Activated naive CD8-positive, alpha-beta T cell treated with anti-CD3 and anti-CD28 coated beads, Interleukin-2, amount 50 U/mL, for 16 hours (primary cell): ENCODE measurements at regions not wholly inside any gene's neighbourhood (a gene's known extent, or its start where the extent isn't known, plus 50 kb on each side); places are given as distances from the start of the nearest gene placed in this dataset.

Experiments
- DNase-seq: peaks from one replicate; pipeline ENCODE4 v3.0.0-alpha.2; 2020; ENCODE audit warnings: low read depth, low spot score

DNA sequence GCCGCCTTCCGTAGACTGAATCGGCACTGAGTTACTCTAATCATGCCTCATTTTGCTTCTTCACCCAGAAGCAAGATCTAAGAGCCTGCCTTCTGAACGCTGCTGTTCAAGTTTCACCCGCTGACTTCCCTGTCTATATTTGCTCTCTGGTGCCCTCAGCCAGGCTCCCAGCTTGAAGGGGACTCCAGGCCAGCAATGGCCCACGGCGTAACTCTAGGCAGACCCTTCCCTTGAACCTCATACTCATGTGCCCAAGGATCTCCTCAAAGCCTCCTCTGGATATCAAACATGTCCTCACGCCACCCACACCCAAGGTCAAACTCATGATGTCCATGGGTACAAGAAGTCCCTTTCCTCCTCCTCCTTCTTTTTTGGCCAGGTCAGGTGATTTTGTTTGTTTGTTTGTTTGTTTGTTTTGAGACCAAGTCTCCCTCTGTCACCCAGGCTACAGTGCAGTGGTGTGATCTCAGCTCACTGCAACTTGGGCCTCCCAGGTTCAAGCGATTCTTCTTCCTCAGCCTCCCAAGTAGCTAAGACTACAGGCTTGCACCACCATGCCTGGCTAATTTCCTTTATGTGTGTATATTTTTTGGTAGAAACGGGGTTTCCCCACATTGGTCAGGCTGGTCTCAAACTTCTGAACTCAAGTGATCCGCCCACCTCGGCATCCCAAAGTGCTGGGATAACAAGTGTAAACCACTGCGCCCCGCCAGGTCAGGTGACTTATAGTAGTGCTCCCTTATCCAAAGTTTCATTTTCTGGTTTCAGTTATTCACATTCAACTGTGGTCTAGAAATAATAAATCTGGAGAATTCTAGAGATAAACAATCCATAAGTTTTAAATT is 239.0 kb downstream of the SYK start:
- no peak for DNase-seq

DNA sequence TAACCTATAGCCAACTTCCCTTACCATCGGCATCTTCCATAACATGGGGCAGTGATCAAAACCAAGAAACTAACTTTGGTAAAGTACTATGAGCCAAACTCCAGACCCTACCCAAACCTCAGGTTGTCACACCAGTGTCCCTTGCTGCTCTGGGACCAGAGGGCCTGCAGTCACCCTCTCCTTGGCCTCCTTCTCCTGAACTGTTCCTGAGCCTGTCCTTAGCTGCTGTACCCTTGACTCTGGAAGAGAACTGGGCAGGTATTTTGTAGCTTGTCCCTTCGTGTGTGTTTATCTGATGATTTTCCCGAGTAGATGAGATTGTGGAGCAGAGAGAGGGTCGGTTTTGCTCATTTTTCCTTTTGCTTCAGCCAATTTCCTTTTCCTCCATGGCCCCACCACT is 240.4 kb downstream of the SYK start:
- DNase-seq: no peak

DNA sequence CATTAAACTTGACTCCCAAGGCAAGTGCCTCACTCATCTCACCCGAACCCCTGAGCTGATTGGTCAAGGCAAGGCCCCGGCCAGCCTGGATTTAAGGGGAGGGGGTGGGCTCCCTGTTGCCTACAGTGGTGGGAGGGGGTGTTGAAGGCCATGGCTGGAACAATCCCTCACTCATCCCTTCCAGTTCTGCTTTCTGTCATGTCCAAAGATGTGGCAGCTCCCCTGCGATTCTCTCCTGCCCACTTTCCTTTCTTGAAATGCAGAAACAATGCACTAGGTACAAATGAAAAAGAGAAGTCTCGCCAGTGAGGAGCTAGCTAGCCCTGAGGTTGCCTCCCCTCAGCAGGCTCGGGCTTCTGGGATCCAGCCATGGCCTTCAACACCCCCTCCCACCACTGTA is 240.9 kb downstream of the SYK start:
- no peak for DNase-seq

DNA sequence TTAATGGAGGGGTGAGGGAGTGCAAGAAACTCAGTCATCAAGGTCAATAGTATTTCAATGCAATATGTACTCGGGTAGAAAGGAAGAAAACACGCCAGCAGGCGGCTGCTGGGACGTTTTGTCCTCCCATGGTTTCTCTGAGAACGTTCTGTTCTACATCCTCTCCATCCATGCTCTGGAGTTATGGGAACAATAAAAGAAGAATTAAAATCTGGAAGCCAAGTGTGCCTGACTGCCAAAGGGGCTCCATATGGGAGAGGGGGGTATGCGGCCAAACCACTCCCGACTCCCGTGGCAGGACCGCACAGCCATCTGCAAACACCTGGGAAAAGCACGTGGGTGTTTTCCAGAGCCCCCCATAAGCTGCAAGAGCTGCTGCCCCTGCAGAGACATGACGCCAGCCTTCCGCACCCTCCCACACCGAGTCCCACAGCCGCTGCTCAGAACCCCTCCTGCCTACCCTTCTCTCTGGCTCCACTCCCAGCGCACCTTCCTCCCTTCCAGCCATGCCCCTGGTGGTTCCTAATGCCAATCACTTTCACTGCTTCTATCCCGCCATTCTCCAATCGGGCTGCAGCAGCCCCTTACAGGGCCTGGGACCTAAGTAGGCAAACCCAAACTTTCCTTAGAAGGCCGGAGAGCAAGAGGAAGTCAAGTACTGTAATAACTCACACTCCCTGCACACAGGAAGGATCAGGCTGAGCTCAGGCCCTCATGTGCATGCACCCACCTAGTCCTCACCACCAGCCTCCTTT is 241.6 kb downstream of the SYK start:
- DNase-seq: no peak

DNA sequence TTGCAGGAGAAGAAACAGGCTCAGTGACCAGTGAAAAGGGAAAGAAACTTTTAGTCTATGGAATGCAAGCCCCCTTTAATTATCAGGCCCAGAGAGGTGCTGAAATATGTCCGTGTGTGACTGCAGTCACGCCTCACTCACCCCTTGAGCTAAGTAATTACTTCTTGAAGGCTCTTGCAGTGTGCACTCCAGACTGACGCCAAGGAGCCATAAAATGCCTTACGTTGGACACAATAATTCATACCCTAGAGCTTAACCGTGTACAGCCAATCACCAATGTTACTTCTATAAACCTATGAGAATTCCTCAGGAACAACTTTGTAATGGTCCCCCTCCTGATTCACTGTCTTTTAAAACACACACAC is 242.2 kb downstream of the SYK start:
- no peak for DNase-seq

DNA sequence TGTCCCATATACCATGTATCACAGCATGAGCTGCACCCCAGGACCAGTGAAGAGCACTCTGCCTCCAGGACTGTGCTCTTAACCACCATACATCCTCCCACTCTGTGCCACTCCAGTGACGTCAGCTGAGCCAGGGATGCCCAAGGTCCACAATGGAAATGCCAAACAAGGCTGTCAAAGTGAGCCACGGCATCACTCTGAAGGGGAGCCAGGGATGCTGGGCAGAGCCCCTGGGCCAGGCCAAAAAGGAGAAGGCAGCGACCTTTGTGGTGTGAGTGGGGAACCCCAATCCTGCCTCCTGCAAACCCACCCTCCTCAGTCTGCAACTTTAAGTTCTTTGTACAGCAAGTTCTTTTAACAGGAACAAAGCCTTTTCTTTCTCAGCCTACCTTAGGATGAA is 242.7 kb downstream of the SYK start:
- DNase-seq: no peak

DNA sequence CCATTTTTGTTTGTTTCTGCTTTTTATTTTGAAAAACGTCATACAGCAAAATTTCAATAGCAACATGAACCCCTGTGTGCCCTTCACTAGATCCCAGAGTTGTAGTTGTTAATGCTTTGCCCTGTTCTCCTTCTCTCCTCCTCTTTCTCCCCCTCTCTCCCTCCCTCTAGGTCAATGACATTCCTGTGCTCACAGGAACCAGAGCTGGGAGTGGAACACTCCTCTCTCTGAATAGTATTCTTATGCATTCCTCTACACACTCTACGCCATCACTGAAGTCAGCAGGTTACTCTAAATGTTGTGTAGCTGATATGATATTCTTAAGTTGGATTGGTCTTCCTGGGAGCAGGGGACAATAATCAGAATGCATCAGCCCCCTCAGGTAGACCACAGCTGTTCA is 243.4 kb downstream of the SYK start:
- DNase-seq: no peak

DNA sequence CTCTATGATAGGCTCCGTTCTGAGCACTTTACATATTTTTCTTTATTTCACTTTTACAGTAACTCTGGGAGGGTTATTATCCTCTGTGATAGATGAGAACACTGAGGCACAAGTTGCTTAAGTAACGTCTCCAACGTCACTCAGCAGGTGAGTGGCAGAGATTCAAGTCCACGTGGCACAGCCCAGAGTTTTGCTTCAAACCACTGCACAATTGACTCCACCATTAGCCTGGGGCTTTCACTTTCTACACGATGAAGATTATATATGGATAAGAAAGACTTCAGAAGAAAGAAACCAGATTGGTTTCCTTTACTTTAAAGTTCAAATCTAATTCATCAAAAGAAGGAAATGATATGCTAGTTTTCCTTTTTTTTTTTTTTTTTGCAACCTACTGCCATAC is 245.9 kb downstream of the SYK start:
- DNase-seq: no peak

DNA sequence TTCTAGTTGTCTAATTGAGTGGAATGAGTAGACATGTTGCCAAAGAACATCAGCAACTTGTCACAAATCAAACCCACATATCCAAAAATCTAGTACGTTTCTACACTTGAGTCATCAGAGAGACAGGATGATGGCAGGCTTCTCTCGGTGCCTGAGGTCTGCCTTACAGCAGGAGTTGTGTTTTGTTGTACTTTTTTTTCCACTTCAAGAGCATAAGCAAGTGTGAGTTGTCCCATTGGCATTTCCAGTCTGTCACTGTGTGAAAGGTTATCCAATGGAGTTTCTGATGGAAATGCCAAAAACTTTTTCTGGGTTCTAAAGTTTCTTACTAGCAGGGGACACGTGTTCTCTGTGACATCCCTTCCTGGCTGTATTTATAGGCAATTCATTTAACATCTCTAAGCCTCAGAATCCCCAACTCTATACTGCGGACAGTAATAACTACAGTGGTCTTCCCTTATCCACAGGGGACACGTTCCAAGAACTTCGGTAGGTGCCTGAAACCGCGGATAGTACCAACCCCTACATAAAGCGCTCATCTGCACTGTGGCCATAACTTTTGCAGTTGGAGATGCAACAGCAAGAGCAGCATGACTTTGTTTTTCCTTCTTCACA is 246.5 kb downstream of the SYK start:
- no peak for DNase-seq

DNA sequence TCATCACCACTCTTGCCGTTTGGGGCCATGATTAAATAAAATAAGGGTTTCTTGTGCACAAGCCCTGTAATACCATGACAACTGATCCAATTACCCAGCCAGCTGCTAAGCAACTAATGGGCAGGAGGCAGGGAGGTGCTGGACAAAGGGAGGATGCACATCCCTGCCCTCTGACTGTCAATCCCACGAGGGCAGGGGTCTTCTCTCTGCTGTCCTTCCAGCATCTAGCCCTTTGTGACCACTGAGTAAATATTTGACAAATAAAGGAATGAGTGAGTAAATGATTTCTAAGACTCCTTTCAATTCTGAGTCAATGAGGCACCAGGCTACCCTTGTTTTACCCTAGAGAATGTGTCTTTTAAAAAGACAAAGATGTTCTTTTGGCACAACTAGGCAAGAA is 247.1 kb downstream of the SYK start:
- no peak for DNase-seq

DNA sequence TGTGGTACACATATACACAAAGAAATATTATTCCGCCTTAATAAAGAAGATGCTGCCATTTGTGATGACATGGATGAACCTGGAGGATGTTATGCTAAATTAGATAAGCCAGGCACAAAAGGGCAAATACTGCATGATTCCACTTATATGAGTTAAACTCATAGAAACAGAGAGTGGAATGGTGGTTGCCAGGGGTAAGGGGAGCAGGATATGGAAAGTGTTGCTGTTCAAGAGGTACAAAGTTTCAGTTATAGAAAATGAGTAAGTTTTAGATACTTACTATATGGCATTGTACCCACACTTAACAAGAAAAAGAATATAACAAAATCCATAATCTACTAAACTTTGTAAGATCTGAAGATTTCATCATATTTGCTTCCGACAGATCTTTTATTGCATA is 252.2 kb downstream of the SYK start:
- no peak for DNase-seq

DNA sequence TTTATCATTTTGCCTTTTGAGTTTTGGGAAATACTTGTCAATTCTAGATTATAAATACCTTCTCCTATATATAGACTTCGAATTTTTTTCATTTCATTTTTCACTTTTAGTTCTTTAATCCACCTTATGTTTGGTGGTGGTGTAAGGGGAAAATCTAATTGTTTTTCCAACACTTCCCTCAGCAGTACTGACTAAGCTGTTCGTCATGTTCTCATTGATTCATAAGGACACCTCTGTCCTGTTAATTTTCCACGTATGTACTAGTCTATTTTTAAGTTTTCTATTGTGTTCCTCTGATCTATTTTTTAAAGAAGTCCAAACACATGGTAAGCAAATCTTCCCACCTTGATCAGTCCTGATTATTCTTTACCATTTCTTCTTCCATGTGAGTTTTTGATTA is 254.2 kb downstream of the SYK start:
- no peak for DNase-seq

DNA sequence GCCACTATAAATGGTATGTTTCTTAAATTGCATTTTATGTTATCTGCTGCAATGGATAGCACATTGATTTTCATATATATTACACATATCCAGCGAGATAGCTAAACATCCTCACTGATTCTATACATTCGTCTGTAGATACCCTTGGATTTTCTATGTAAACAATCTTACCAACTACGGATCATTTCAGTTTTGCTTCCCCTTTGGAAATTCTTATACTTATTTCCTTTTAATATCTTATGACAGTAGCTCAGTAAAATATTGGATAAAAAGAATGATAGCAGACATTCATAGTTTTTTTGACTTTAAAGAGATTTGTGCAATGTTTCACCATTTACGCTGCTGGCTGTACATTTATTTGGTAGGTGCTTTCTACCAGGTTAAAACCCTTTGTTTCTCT is 254.9 kb downstream of the SYK start:
- DNase-seq: no peak

DNA sequence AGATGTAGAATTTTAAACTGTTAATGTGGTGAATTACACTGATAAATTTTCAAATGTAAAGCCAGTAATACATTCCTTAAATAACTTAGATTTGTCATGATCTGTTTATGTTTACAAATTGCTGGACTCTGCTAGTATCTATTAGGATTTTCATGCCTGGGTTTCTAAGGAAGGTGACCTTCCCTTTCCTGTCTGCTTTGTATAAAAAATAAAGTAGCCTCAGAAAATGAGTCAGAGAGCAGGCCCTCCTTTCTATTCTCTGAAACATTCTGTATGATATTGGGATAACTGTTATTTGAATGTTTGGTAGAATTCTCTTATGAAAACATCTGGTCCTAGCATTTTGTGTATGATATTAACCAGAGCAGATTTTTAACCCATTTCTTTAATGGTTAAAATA is 255.3 kb downstream of the SYK start:
- DNase-seq: no peak

DNA sequence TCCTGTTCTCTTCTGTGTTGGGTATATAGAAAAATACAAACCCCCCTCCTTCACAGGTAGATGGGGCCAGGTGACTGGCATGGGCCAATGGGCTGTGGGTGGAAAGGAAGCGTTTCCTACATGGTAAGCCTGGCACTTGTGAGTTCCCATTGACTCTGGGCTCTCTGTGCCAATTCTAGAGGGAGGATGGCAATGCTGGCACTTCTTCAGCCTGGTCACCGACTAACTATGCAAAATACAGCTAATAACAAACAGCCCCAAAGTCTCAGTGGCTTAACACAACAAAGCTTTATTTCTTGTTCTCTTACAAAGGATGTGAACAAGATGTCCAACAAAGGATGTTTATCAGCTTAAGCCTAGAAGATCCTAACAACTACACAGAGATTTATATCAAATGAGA is 258.1 kb downstream of the SYK start:
- no peak for DNase-seq

DNA sequence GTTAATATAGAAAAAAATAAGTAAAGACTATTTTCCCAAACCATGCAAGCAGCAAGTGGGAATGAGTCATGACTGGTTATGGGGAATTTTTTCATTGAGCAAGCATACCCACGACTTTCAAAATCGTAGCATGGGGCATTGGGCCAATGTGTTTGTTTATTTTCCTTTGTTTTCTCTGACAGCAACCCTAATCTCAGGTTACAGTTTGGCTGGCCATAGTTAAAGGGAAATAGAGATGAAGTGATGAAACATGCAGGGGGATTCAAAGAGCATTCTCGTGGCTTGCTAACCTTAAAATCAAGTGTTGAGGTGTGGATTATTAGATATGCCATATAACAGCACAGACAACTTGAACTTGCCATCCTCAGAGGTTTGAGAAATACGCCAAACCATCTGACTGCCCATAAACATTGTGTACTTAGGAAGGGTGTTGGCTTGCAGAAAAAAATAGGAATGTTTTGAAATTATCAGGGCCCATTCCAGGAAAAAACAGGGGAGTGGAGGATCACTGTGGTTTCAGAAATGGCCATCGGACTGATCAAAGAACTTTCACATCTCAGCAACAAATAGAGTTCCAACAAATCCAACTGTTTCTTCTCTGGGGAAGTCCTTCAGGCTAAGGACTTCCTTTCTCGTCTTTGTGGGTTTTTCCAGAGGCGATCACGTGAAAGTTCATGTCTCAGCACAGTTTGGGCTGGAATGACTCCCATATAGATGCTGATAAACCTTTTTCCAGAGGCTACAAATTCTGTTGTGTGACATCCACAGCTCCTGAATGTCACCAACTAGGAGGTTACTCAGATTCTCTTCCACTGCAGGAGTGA is 259.1 kb downstream of the SYK start:
- no peak for DNase-seq

DNA sequence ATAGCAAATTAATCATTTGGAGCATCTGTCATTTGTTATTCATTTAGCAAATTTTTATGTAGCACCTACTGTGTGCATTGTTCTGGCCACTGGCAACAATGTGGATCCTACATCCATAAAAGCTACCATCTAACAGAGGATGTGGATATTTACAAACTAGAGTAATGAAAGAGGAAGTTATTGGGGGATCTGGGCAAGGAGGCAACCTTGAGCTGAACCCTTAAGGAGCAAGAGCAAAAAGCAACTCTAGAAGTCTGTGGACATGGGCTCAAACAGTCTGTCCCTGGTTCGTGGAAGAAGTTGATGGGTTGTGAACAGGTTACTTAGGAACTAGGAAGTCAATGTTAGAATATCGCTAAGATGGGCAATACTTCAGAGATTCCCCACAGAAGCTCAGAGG is 259.9 kb downstream of the SYK start:
- DNase-seq: no peak

DNA sequence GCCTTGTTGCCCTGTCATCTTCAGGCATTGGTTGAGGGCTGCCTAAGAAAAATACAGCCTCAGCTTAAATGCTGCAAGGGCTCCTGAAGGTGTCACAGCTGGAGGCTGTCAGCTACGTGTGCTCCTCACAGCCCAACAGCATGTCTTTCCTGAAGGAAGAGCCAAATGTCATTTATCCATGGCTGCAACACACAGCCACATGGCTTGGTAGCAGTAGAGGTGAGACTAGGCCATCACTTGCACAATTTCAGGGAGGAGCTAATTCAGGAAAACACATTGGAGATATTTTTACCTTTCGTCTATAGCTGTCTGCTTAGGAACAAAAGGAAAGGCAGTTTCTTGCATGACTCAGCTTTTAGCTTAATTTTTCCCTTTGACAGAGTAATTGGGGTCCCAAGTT is 260.7 kb downstream of the SYK start:
- no peak for DNase-seq

DNA sequence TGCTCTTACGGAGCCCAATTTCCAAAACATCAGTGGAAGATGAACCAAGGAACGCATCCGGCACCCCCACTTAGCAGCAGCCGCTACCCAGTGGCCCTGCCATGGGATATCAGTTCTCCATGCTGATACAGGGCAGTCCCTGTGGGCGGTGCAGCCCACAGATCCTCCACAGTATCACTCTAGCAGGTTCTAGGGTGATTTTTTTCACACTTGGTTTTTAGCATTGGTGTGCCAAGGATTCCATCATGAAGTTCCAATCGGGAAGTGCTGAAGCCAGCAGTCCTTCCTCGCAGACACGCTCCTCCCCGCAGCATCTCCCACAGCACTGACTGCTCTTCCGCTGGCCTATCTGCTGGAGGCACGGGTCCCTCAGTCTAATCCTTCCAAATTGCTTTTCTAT is 261.9 kb downstream of the SYK start:
- DNase-seq: no peak

DNA sequence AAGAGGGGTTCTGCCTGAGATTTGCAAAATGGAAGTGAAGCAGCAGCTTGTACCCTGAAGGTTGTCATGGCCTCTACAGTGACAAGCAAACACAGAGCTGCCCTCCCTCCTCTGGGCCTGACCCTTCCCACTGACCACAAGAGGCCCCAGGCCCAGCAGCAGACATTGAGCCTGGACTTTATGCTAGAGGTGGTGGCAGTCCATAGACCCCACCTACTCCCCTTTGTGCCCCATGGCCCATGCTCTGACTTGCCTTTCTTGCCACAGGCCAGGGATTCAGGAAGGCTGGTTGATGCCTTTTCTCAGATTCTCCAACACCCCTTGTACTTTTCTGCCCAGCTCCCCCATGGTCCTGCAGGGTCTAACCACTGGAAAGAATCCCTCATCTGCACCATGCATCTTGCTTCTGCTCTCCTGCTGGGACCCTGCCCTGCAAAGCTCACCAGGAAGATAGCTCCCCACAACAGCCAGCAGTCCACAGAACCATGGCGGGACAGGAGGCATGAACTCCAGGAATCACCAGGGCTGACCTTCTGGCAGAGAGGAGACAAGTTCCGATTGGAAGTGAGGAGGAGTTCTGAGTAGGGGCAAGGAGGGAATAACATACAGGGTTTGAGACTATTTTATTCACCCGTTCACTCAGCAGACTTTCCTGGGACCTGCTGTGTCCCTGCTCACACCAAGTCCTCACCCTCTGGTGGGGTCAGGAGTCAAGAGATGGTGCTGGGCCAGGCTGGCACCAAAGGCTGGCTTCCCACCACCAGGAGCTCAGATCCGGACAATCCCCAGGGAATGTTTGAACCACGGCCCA is 263.8 kb downstream of the SYK start:
- no peak for DNase-seq

DNA sequence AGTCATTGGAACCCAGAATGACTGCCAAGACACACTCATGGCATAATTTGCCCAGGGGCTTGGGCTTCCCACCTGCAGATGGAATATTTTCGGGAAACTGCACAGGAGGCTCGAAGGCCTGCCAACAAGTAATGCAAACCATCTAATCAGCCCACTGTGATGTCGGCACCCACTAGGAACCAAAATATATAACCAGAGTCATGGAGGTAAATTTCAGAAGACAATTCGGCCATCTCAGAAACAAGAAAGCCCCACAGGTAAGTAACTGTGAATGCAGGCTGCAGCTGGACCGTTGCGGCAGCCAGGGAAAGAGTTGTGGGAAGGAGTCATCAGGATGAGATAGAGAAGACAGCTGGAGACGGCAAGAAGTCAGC is 264.4 kb downstream of the SYK start:
- no peak for DNase-seq
